Upper lobe of left lung (tissue), 6 donors: ENCODE measurements at regions not wholly inside any gene's neighbourhood (a gene's known extent, or its start where the extent isn't known, plus 50 kb on each side); places are given as distances from the start of the nearest gene placed in this dataset.

Source experiments
- ATAC-seq, 2 donors: fragments of 200-7000 bp; cut with Tn5 transposase; one replicate each; pipeline ENCODE4 v1.9.1; 2022; ENCODE audit warnings: mild to moderate bottlenecking in 2 of 2, moderate library complexity in 2 of 2; ENCODE audit not compliant: low FRiP score in 2 of 2
- DNase-seq, 2 donors: peaks; one replicate each; pipeline ENCODE4 v3.0.0-alpha.2; 2019 to 2020
- H3K27ac ChIP-seq, 4 donors: fragments of 200-600 bp; sonication (generic); one replicate each; pipeline ENCODE4 v1.5.1; 2016 to 2019
- H3K27me3 ChIP-seq, 4 donors: fragments of 200-600 bp; sonication (generic); one replicate each; pipeline ENCODE4 v1.5.1; 2017 to 2019
- H3K36me3 ChIP-seq, 4 donors: fragments of 200-600 bp; sonication (generic); one replicate each; pipeline ENCODE4 v1.5.1; 2016 to 2019
- H3K4me1 ChIP-seq, 4 donors: fragments of 200-600 bp; sonication (generic); one replicate each; pipeline ENCODE4 v1.5.1; 2018 to 2019
- H3K4me3 ChIP-seq, 4 donors: fragments of 200-600 bp; sonication (generic); one replicate each; pipeline ENCODE4 v1.5.1; 2017 to 2019; ENCODE audit warnings: mild to moderate bottlenecking in 2 of 4, moderate library complexity in 1 of 4
- H3K9me3 ChIP-seq, 4 donors: fragments of 200-600 bp; sonication (generic); one replicate each; pipeline ENCODE4 v1.5.1; 2018 to 2019
- CTCF ChIP-seq, 6 experiments: fragments of 450-650 bp in 4 of 6; fragments of 200-600 bp in 2 of 6; sonication (generic) in 2 of 6; IDR thresholded peaks; one replicate each; pipeline ENCODE4 v1.5.1; 2016 to 2019; ENCODE audit warnings: antibody characterized with exemption in 6 of 6
- EP300 ChIP-seq, 4 donors: sonication (generic); formaldehyde crosslinking; IDR thresholded peaks; one replicate each; pipeline ENCODE4 v1.5.1; 2017; ENCODE audit warnings: antibody characterized with exemption in 4 of 4, control low read depth in 2 of 4
- POLR2A ChIP-seq, 4 donors: fragments of 450-650 bp; IDR thresholded peaks; one replicate each; pipeline ENCODE4 v1.5.1; 2016 to 2017; ENCODE audit warnings: antibody characterized with exemption in 4 of 4, mild to moderate bottlenecking in 2 of 4
- POLR2AphosphoS5 ChIP-seq, 2 donors: sonication (generic); formaldehyde crosslinking; IDR thresholded peaks; one replicate each; pipeline ENCODE4 v1.5.1; 2017; ENCODE audit warnings: antibody characterized with exemption in 2 of 2
- whole genome bisulfite sequencing, 2 donors: methylation state at CpG; one replicate each; pipeline ENCODE4 v1.1.5; 2017 to 2018; 5-methylcytosine and 5-hydroxymethylcytosine counted together
- donor health status: DM: no; HTN: no; CAD: no; lungs with moderate emphysema.
- donor health status: DM: no; HTN: yes; CAD: no; lungs with severe emphysema.

- Histone ChIP-seq H3K27me3 (no peaks in the 10 kb centered on the region), H3K36me3 (no peaks in the 10 kb centered on the region), H3K4me3 (no peak overlapping the region), H3K9me3 (no peaks in the 10 kb centered on the region), H3K4me1 (no peaks in the 10 kb centered on the region), H3K27ac (no peak overlapping the region)
- DNase-seq: no peak
- ATAC-seq: no peak
- no peak for TF ChIP-seq POLR2A (IDR thresholded peaks at IDR 0.05)
- WGBS, 2 donors: 82 to 86% methylated on average over 10 of the region's 10 CpGs
These were observed 107.0 kb upstream of the KIF5B start for GRCh38 chr10:32163071-32163761.

GRCh38 chr10:32161586-32161985 is 105.4 kb upstream of the KIF5B start:
- H3K4me1 ChIP-seq: no peaks in the 10 kb centered on the region
- no peaks in the 10 kb centered on the region for H3K36me3 ChIP-seq
- H3K4me3 ChIP-seq: no peak overlapping the region
- no peaks in the 10 kb centered on the region for H3K27me3 ChIP-seq
- DNase-seq: no peak
- TF ChIP-seq POLR2AphosphoS5 (IDR thresholded peaks at IDR 0.05) (no peak), EP300 (IDR thresholded peaks at IDR 0.05) (no peak), CTCF (IDR thresholded peaks at IDR 0.05) (no peak), POLR2A (IDR thresholded peaks at IDR 0.05) (no peak)
- 94 to 96% methylated on average over 8 of the region's 8 CpGs for WGBS, 2 donors
- no peak overlapping the region for H3K27ac ChIP-seq
- no peak for ATAC-seq
- H3K9me3 ChIP-seq: no peaks in the 10 kb centered on the region

GRCh38 chr10:32160864-32161263 is 104.6 kb upstream of the KIF5B start:
- no peak for DNase-seq
- TF ChIP-seq POLR2A (IDR thresholded peaks at IDR 0.05) (no peak), EP300 (IDR thresholded peaks at IDR 0.05) (no peak), CTCF (IDR thresholded peaks at IDR 0.05) (no peak), POLR2AphosphoS5 (IDR thresholded peaks at IDR 0.05) (no peak)
- Histone ChIP-seq H3K4me3 (no peak overlapping the region), H3K36me3 (no peaks in the 10 kb centered on the region), H3K27me3 (no peaks in the 10 kb centered on the region), H3K27ac (no peak overlapping the region), H3K4me1 (no peaks in the 10 kb centered on the region), H3K9me3 (no peaks in the 10 kb centered on the region)
- ATAC-seq: no peak
- 70 to 83% methylated on average over 2 of the region's 2 CpGs for WGBS, 2 donors

- ATAC-seq: no peak
- WGBS, 2 donors: 81 to 95% methylated on average over 7 of the region's 7 CpGs
These were observed 103.0 kb upstream of the KIF5B start for GRCh38 chr10:32159264-32159663.

GRCh38 chr10:32156031-32156495 is 99.8 kb upstream of the KIF5B start:
- no peak for DNase-seq
- H3K36me3 ChIP-seq: no peaks in the 10 kb centered on the region
- WGBS, 2 donors: 78 to 90% methylated on average over 4 of the region's 4 CpGs
- TF ChIP-seq POLR2A (IDR thresholded peaks at IDR 0.05) (no peak), CTCF (IDR thresholded peaks at IDR 0.05) (no peak), POLR2AphosphoS5 (IDR thresholded peaks at IDR 0.05) (no peak), EP300 (IDR thresholded peaks at IDR 0.05) (no peak)
- H3K9me3 ChIP-seq: no peaks in the 10 kb centered on the region
- ATAC-seq: no peak
- no peaks in the 10 kb centered on the region for H3K4me1 ChIP-seq
- no peaks in the 10 kb centered on the region for H3K27me3 ChIP-seq
- H3K4me3 ChIP-seq: no peak overlapping the region
- no peak overlapping the region for H3K27ac ChIP-seq

More at GRCh38 chr10:32159264-32159663, 103.0 kb upstream of the KIF5B start:
- Histone ChIP-seq H3K9me3 (no peaks in the 10 kb centered on the region), H3K27ac (no peak overlapping the region), H3K36me3 (no peaks in the 10 kb centered on the region), H3K4me3 (no peak overlapping the region), H3K4me1 (no peaks in the 10 kb centered on the region), H3K27me3 (no peaks in the 10 kb centered on the region)
- DNase-seq: no peak
- TF ChIP-seq POLR2A (IDR thresholded peaks at IDR 0.05) (no peak), CTCF (IDR thresholded peaks at IDR 0.05) (no peak)
